Upper lobe of left lung (tissue), 6 donors: ENCODE measurements at regions not wholly inside any gene's neighbourhood (a gene's known extent, or its start where the extent isn't known, plus 50 kb on each side); places are given as distances from the start of the nearest gene placed in this dataset.
"Not testable (repeated sequence)": the region's sequence is repeated elsewhere in the genome, so short reads cannot be mapped to it uniquely, and the experiment has no call there.

Source experiments
- ATAC-seq, 2 donors: fragments of 200-7000 bp; cut with Tn5 transposase; one replicate each; pipeline ENCODE4 v1.9.1; 2022; ENCODE audit warnings: mild to moderate bottlenecking in 2 of 2, moderate library complexity in 2 of 2; ENCODE audit not compliant: low FRiP score in 2 of 2
- DNase-seq, 2 donors: peaks; one replicate each; pipeline ENCODE4 v3.0.0-alpha.2; 2019 to 2020
- H3K27ac ChIP-seq, 4 donors: fragments of 200-600 bp; sonication (generic); one replicate each; pipeline ENCODE4 v1.5.1; 2016 to 2019
- H3K27me3 ChIP-seq, 4 donors: fragments of 200-600 bp; sonication (generic); one replicate each; pipeline ENCODE4 v1.5.1; 2017 to 2019
- H3K36me3 ChIP-seq, 4 donors: fragments of 200-600 bp; sonication (generic); one replicate each; pipeline ENCODE4 v1.5.1; 2016 to 2019
- H3K4me1 ChIP-seq, 4 donors: fragments of 200-600 bp; sonication (generic); one replicate each; pipeline ENCODE4 v1.5.1; 2018 to 2019
- H3K4me3 ChIP-seq, 4 donors: fragments of 200-600 bp; sonication (generic); one replicate each; pipeline ENCODE4 v1.5.1; 2017 to 2019; ENCODE audit warnings: mild to moderate bottlenecking in 2 of 4, moderate library complexity in 1 of 4
- H3K9me3 ChIP-seq, 4 donors: fragments of 200-600 bp; sonication (generic); one replicate each; pipeline ENCODE4 v1.5.1; 2018 to 2019
- EP300 ChIP-seq, 4 donors: sonication (generic); formaldehyde crosslinking; IDR thresholded peaks; one replicate each; pipeline ENCODE4 v1.5.1; 2017; ENCODE audit warnings: antibody characterized with exemption in 4 of 4, control low read depth in 2 of 4
- POLR2A ChIP-seq, 4 donors: fragments of 450-650 bp; IDR thresholded peaks; one replicate each; pipeline ENCODE4 v1.5.1; 2016 to 2017; ENCODE audit warnings: antibody characterized with exemption in 4 of 4, mild to moderate bottlenecking in 2 of 4
- POLR2AphosphoS5 ChIP-seq, 2 donors: sonication (generic); formaldehyde crosslinking; IDR thresholded peaks; one replicate each; pipeline ENCODE4 v1.5.1; 2017; ENCODE audit warnings: antibody characterized with exemption in 2 of 2
- WGBS, 2 donors: methylation state at CpG; one replicate each; pipeline ENCODE4 v1.1.5; 2017 to 2018; 5-methylcytosine and 5-hydroxymethylcytosine counted together
- TF ChIP-seq, protein P1 (sequence below), 6 experiments: fragments of 450-650 bp in 4 of 6; fragments of 200-600 bp in 2 of 6; sonication (generic) in 2 of 6; IDR thresholded peaks; one replicate each; pipeline ENCODE4 v1.5.1; 2016 to 2019; ENCODE audit warnings: antibody characterized with exemption in 6 of 6
- donor health status: DM: no; HTN: no; CAD: no; lungs with moderate emphysema.
- donor health status: DM: no; HTN: yes; CAD: no; lungs with severe emphysema.

DNA sequence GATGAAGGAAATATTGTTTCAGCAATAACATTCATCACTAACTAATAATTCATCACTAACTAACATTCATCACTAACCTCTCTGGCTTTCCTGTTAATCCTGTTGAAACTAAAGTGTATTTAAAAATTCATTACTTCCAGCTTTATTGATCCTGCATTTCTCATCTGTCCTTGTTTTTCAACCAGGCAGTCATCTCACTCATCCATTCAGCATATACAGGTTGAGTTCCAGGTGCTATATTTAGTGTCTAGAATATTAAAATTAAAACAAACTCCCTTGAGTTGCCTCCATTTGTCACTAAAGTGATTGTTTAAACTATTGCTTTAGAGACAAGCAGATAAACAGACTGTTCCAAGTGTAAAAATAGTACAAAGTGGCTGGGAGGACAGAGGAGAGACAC, 58.1 kb downstream of the ATXN7L3B start:
- Histone ChIP-seq H3K4me3 (no peak overlapping the region), H3K27me3 (no peaks in the 10 kb centered on the region), H3K4me1 (no peaks in the 10 kb centered on the region), H3K9me3 (peaks cover 0 to 2% (median 0%) of the 10 kb centered on the region in 4 donors), H3K36me3 (no peaks in the 10 kb centered on the region), H3K27ac (no peak overlapping the region)
- TF ChIP-seq, protein P1, sequence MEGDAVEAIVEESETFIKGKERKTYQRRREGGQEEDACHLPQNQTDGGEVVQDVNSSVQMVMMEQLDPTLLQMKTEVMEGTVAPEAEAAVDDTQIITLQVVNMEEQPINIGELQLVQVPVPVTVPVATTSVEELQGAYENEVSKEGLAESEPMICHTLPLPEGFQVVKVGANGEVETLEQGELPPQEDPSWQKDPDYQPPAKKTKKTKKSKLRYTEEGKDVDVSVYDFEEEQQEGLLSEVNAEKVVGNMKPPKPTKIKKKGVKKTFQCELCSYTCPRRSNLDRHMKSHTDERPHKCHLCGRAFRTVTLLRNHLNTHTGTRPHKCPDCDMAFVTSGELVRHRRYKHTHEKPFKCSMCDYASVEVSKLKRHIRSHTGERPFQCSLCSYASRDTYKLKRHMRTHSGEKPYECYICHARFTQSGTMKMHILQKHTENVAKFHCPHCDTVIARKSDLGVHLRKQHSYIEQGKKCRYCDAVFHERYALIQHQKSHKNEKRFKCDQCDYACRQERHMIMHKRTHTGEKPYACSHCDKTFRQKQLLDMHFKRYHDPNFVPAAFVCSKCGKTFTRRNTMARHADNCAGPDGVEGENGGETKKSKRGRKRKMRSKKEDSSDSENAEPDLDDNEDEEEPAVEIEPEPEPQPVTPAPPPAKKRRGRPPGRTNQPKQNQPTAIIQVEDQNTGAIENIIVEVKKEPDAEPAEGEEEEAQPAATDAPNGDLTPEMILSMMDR (IDR thresholded peaks at IDR 0.05) = no peak
- TF ChIP-seq POLR2AphosphoS5 (IDR thresholded peaks at IDR 0.05) (no peak), POLR2A (IDR thresholded peaks at IDR 0.05) (no peak), EP300 (IDR thresholded peaks at IDR 0.05) (no peak)
- ATAC-seq (no peak), DNase-seq (no peak)

DNA sequence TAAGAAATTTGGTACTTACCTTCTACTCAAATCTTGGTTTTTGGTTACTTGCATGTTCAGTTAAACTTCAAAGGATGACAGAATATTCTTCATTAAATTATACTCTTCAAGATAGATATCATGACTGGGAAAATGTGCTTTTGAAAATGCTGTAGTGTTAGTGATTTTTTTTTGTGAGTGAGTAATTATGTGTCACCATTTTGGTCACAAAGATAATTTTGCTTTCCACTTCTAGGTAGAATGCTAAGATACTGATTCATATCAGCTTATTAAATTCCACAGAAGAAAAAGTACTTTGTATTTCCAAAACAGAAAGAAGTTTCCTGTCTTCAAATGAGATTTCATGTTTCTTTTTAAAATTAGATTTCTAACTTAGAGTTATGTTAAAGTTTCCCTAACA, 61.2 kb downstream of the ATXN7L3B start:
- ATAC-seq (no peak), DNase-seq (no peak)
- Histone ChIP-seq H3K9me3 (peaks cover 0 to 2% (median 0%) of the 10 kb centered on the region in 4 donors), H3K27me3 (no peaks in the 10 kb centered on the region), H3K36me3 (no peaks in the 10 kb centered on the region), H3K4me1 (no peaks in the 10 kb centered on the region), H3K4me3 (no peak overlapping the region), H3K27ac (no peak overlapping the region)
- TF ChIP-seq POLR2A (IDR thresholded peaks at IDR 0.05) (no peak), POLR2AphosphoS5 (IDR thresholded peaks at IDR 0.05) (no peak), EP300 (IDR thresholded peaks at IDR 0.05) (no peak)
- TF ChIP-seq, protein P1 (IDR thresholded peaks at IDR 0.05) = no peak

DNA sequence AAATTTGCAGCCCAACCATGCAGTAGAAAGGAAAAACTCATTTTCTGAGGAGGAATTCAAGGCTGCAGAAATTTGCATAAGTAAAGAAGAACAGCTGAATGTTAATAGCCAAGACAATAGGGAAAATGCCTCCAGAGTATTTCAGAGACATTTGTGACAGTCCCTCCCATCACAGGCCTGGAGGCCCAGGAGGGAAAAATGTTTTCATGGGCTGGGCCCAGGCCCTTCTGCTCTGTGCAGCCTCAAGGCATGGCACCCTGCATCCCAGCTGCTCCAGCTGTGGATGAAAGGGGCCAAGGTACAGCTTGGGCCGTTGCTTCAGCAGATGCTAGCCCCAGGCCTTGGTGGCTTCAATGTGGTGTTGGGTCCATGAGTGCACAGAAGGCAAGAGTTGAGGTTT, 62.3 kb downstream of the ATXN7L3B start:
- no peak for DNase-seq
- no peak overlapping the region for H3K27ac ChIP-seq
- H3K36me3 ChIP-seq = no peaks in the 10 kb centered on the region
- ATAC-seq = no peak
- no peak for TF ChIP-seq EP300 (IDR thresholded peaks at IDR 0.05)
- TF ChIP-seq, protein P1 (IDR thresholded peaks at IDR 0.05) = no peak
- no peak for TF ChIP-seq POLR2AphosphoS5 (IDR thresholded peaks at IDR 0.05)
- TF ChIP-seq POLR2A (IDR thresholded peaks at IDR 0.05) = no peak
- no peaks in the 10 kb centered on the region for H3K27me3 ChIP-seq
- H3K4me1 ChIP-seq = no peaks in the 10 kb centered on the region
- peaks cover 0 to 2% (median 0%) of the 10 kb centered on the region in 4 donors for H3K9me3 ChIP-seq
- H3K4me3 ChIP-seq = no peak overlapping the region
- 43 to 75% methylated on average over 1 of the region's 1 CpG for WGBS, 2 donors

DNA sequence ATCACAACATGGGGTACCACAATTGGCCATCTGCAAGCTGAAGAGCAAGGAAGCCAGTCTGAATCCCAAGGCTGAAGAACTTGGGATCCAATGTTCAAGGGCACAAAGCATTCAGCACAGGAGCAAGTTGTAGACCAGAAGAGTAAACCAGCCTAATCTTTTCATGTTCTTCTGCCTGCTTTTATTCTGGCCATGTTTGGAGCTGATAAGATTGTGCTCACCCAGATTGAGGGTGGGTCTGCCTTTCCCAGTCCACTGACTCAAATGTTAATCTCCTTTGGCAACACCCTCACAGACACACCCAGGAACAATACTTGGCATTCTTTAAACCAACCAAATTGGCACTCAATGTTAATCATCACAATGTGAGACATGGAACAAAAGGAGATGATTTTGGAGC, 63.2 kb downstream of the ATXN7L3B start:
- H3K27ac ChIP-seq, DNase-seq, H3K4me3 ChIP-seq, H3K9me3 ChIP-seq, H3K4me1 ChIP-seq, H3K36me3 ChIP-seq, ATAC-seq, H3K27me3 ChIP-seq: not testable (repeated sequence)

DNA sequence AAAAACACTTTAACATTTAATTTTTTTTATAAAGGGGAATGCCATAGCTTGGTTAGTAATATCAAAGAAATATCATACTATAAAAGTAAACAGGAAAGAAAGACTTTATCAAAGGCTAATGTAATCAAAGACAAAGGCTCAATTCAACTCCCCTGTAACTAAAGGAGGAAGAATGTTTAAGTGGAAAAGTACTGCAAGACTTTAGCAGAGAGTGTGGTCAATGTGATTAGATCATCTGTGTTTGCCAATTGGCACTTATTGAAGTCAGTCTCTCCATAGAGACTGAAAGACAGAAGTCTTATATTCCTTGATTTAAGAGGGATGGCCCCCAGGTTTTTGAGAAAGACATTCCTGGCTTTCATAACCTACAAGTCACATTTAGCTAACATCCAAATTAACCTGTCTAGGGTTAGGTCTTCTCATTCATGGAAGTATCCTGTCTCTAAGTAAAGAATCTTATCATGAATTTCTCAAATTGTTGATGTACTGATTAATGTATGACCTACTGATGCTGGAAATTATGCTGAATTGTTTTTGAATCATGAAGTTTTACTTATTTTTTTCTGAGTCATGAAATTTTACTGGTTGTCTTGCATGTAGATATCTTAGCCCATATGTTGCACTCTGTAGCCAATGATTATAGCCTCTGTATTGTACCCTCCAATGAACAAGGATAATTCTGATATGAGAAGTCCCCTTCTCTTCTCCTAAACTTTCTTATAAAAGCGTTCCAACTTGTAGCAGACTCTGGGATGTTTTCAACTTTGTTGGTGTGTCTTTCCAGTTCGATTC, 65.4 kb downstream of the ATXN7L3B start:
- H3K27ac ChIP-seq = no peak overlapping the region
- no peaks in the 10 kb centered on the region for H3K27me3 ChIP-seq
- TF ChIP-seq EP300 (IDR thresholded peaks at IDR 0.05) (no peak), POLR2AphosphoS5 (IDR thresholded peaks at IDR 0.05) (no peak), POLR2A (IDR thresholded peaks at IDR 0.05) (no peak)
- TF ChIP-seq, protein P1 (IDR thresholded peaks at IDR 0.05) = no peak
- no peak for ATAC-seq
- no peaks in the 10 kb centered on the region for H3K36me3 ChIP-seq
- no peak for DNase-seq
- no peak overlapping the region for H3K4me3 ChIP-seq
- peaks cover 0 to 2% (median 0%) of the 10 kb centered on the region in 4 donors for H3K9me3 ChIP-seq
- WGBS, 2 donors = 71 to 77% methylated on average over 2 of the region's 2 CpGs
- H3K4me1 ChIP-seq = no peaks in the 10 kb centered on the region
